ENCODE measurements at regions not wholly inside any gene's neighbourhood (a gene's known extent, or its start where the extent isn't known, plus 50 kb on each side); places are given as distances from the start of the nearest gene placed in this dataset.

GRCh38 chr5:6159832-6160430, 218.4 kb downstream of the MED10 start:
- DNase-seq = no peak

- DNase-seq = no peak
These were observed 219.1 kb downstream of the MED10 start for GRCh38 chr5:6158974-6159831.

- no peak for DNase-seq
These were observed 224.1 kb downstream of the MED10 start for GRCh38 chr5:6154216-6154615.

GRCh38 chr5:6146271-6146670, 232.1 kb downstream of the MED10 start:
- DNase-seq = no peak

GRCh38 chr5:6145616-6146237, 232.6 kb downstream of the MED10 start:
- DNase-seq = no peak

GRCh38 chr5:6143523-6143922, 234.8 kb downstream of the MED10 start:
- no peak for DNase-seq

- no peak for DNase-seq
These were observed 236.0 kb downstream of the MED10 start for GRCh38 chr5:6142353-6142752.

DNA sequence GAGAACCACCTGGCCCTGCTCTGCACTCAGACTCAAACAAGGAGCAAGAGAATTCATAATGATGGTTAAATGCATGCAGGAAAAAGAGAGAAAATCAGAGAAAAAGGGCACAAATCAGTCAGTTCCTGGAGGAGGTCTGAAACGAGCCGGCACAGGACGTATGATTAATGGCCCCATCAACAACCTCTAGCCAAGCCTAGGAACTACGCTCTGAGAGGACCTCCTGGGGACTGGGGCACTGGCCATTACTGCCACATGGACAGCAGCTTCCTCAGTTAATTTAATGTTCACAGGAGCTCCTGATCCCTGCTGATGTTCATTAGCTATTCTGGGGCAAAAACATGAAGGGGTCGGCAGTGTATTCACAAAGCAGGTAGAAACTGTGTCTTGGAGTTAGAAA, 238.1 kb downstream of the MED10 start:
- DNase-seq = no peak

- DNase-seq = no peak
These were observed 242.4 kb downstream of the MED10 start for GRCh38 chr5:6135977-6136376.

GRCh38 chr5:6134281-6134680, 244.1 kb downstream of the MED10 start:
- DNase-seq = no peak

- no peak for DNase-seq
These were observed 252.6 kb downstream of the MED10 start for GRCh38 chr5:6125781-6126180.

- DNase-seq = no peak
These were observed 259.7 kb downstream of the MED10 start for GRCh38 chr5:6118691-6119090.

GRCh38 chr5:6117212-6117611, 261.1 kb downstream of the MED10 start:
- no peak for DNase-seq

DNA sequence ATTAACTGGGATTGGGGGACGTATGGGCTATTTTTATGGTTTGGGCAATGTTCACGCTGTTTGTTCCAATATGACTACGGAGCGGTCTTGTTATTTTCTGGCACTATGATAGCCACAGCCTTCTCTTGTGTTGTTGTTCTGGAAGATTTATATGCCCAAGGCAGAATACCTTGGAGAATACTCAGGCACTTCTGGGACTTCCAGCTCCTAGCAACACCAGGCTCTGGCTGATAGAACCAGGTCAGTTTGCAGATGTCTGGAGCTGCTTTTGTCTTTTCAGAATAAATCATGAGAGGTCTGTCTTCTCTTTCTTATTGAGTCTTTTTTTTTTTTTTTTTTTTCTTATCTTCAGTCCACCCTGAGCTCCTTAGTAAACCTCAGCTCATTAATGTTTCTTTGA, 262.5 kb downstream of the MED10 start:
- no peak for DNase-seq

DNA sequence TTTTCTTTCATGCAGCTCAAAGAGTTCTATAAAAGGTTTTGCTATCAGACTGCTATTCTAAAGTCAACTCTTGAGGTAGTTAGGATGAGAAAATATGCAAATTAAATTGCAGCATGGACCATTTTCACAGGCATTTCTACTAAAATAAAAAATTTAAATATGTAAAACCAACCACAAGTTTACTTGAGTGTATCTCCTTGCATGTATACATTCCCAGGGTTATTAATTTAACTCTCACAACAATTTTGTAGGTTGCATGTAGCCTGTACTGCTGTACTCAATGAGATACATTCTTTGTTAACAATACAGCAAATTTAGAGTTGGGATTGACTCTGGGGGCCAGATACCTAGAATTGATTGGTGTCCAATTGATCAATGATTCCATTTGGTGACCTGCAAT, 265.8 kb downstream of the MED10 start:
- no peak for DNase-seq

DNA sequence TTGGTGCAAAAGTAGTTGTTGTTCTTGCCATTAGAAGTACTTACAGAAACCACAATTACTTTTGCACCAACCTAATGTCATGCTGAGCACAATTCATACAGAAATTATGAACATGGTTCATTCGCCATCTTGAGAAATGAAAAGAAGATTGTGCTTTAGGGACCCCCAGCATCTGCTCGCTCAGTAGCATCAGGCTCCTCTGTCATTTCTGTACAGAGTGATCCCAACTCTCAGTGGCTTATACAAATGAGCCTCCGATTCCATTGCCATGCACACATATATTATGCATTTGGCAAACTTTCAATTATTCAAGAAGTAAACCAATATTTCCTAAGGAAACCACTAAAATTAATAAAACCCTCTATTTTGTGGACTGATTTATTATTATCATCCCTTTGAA, 266.2 kb downstream of the MED10 start:
- no peak for DNase-seq

DNA sequence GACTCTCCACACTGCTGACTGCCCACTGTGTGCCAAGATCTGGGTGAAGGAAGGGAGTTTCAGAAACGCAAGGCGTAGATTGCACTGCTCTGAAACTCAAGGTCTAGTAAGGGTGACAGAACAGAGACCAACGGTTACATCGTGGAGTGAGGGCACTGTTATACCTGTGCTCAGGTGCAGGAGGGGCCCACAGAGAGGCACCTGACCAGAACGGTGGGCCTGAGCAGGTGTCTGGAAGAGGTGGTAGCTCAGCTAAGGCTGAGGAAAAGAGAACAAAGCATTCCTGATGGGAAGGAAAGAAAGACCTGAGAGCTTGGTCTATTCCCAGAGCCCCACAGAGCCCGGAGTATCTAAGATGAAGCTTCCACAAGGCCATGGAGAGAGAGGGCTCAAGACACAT, 267.2 kb downstream of the MED10 start:
- no peak for DNase-seq

GRCh38 chr5:6110441-6111005, 267.8 kb downstream of the MED10 start:
- no peak for DNase-seq

DNA sequence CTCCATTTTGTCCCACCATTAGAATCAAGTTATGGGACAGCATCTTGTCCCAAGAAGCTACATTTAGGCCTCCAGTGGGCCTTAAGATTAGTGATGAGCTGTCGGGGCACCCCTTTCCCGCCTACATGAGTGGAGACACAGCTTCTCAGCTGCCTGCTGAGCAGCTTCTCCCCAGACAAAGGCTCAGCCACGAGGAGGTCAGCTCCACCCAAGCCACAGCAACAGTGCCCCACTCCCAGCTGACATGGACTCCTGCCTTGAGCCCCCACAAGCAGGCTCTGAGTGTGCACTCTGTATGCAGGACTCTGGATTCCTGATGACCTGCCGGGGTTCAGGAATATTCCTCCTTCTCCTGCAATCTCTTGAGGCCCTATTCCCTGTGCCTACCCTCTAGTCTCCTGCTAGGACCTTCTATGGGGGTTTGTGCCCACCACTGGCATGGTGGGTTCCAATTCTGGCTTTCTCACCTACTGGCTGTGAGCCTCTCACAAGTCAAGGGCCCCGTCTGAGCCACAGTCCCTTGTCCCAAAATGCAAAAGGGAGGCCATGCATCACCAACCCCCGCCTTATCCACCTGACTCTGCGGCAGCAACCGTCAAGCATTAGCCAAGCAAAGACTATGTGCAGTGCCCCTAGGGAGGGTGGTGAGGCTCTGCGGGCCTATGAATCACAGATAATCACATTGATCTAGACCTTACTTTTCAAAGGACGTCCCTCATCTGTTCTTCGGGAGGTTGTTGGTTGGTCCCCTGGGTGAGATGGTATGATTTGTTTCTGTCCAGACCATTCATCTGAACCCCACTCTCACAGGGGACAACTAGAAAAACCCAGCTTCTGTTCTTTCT, 269.1 kb downstream of the MED10 start:
- DNase-seq = no peak

DNA sequence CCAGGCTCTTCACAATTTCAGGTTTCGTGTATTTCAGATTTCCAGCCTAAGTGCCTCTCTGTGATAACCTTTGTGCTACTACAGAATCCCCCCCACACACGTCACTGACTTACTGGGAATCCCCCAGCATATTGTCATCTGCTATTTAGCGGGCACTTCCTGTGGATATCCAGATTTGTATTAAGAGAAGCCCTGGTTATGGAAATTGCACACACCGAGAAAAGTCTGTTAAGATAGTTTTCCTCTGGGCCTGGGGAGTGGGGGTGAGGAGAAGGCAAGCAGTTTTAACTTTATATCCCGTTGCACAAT, 269.9 kb downstream of the MED10 start:
- no peak for DNase-seq

GRCh38 chr5:6107675-6108539, 270.4 kb downstream of the MED10 start:
- DNase-seq = no peak

- DNase-seq = no peak
These were observed 271.6 kb downstream of the MED10 start for GRCh38 chr5:6106756-6107155.
